ENCODE measurements at regions not wholly inside any gene's neighbourhood (a gene's known extent, or its start where the extent isn't known, plus 50 kb on each side); places are given as distances from the start of the nearest gene placed in this dataset.

GRCh38 chr5:57334475-57334874 is 148.1 kb downstream of the ACTBL2 start:
- TF ChIP-seq POLR2A (IDR thresholded peaks at IDR 0.05) (no peak), CTCF (IDR thresholded peaks at IDR 0.05) (no peak)
